ENCODE measurements at regions not wholly inside any gene's neighbourhood (a gene's known extent, or its start where the extent isn't known, plus 50 kb on each side); places are given as distances from the start of the nearest gene placed in this dataset.

GRCh38 chr11:122258446-122259194 is 142.6 kb upstream of the BLID start:
- DNase-seq (ENCODE audit: extremely low read depth in 1 of 4, low spot score in 3 of 4) (no peak), ATAC-seq (no peak), FAIRE-seq (no peak)
- intact Hi-C loops (cut with micrococcal nuclease): no loop called here
- no peaks in the 10 kb centered on the region for H3K4me1 ChIP-seq (replicated peaks in 1 of 2; ENCODE audit: control insufficient read depth in 2 of 2, insufficient read depth in 2 of 2, low read length in 2 of 2)
- H3K4me3 ChIP-seq: no peak overlapping the region
- H3K27me3 ChIP-seq (ENCODE audit: control insufficient read depth in 2 of 2, insufficient read depth in 2 of 2, low read length in 2 of 2): no peaks in the 10 kb centered on the region
- H3K9me3 ChIP-seq (replicated peaks; ENCODE audit: control insufficient read depth, insufficient read depth, low read depth, low read length): no peaks in the 10 kb centered on the region; the same call in 1 of the 2 replicates
- no TSS peak for BruUV-seq (replicated peaks)
- POLR2A ChIA-PET: no interaction called here
- H3K79me2 ChIP-seq (ENCODE audit: control insufficient read depth, insufficient read depth, low read length): no peaks in the 10 kb centered on the region
- no peaks in the 10 kb centered on the region for H3K9me1 ChIP-seq (ENCODE audit: control insufficient read depth, insufficient read depth, low read length)
- CTCF ChIA-PET (ENCODE audit: low intra/inter-chr PET ratio): no interaction called here
- H3K9ac ChIP-seq (ENCODE audit: insufficient read depth in 1 of 2, low read depth in 2 of 2, low read length in 2 of 2): no peak overlapping the region
- 0% methylated on average over 1 of the region's 1 CpG for WGBS (ENCODE audit: insufficient coverage, low coverage, missing lambda C conversion rate)
- H3K36me3 ChIP-seq (ENCODE audit: control insufficient read depth, insufficient read depth, low read length): no peaks in the 10 kb centered on the region
- in situ Hi-C loops (cut with MboI): no loop called here
- no peak overlapping the region for H2AFZ ChIP-seq (ENCODE audit: low read depth, low read length)
- H3K27ac ChIP-seq (ENCODE audit: extremely low read depth, low read depth, low read length): no peak overlapping the region
- TF ChIP-seq ZNF253 (CRISPR knock-in tag; conservative IDR thresholded peaks at IDR 0.05) (no peak), ZSCAN32 (CRISPR knock-in tag; IDR thresholded peaks at IDR 0.05) (no peak), NFIX (CRISPR knock-in tag; IDR thresholded peaks at IDR 0.05; ENCODE audit: low read depth) (no peak), THRB (CRISPR knock-in tag; conservative IDR thresholded peaks at IDR 0.05) (no peak), TFE3 (CRISPR knock-in tag; IDR thresholded peaks at IDR 0.05) (no peak), ZBTB17 (CRISPR knock-in tag; IDR thresholded peaks at IDR 0.05) (no peak), AFF1 (IDR thresholded peaks at IDR 0.05; ENCODE audit: low read depth in 1 of 2, partially characterized antibody in 2 of 2) (no peak), RBM25 (IDR thresholded peaks at IDR 0.05; ENCODE audit: low read depth, low read length, severe bottlenecking) (no peak), RBFOX2 (IDR thresholded peaks at IDR 0.05; ENCODE audit: low read depth, low read length) (no peak), ZC3H8 (IDR thresholded peaks at IDR 0.05) (no peak), CHD1 (IDR thresholded peaks at IDR 0.05; ENCODE audit: low read length) (no peak)
- H4K20me1 ChIP-seq (replicated peaks; ENCODE audit: control insufficient read depth, insufficient read depth, low read length): no peaks in the 10 kb centered on the region
- H3K4me2 ChIP-seq (ENCODE audit: insufficient read depth, low read length): no peak overlapping the region

Data from K562 (cell line).